PC-9 (cell line): ENCODE measurements at regions not wholly inside any gene's neighbourhood (a gene's known extent, or its start where the extent isn't known, plus 50 kb on each side); places are given as distances from the start of the nearest gene placed in this dataset.

Experiments
- BruUV-seq: library from RNA; stranded (reverse); fragments of 400-500 nt; replicated peaks from 2 replicates; lab custom pipeline; 2021; lab: Mats Ljungman, UMichigan
- CTCF ChIA-PET: fragments of 300-600 bp; sonication (Branson Sonifier 250); formaldehyde crosslinking; loops from one replicate; lab custom pipeline; 2022; ENCODE audit warnings: antibody characterized with exemption; lab: Charles Lee
- POLR2A ChIA-PET: fragments of 300-600 bp; sonication (Branson Sonifier 250); formaldehyde crosslinking; loops from one replicate; lab custom pipeline; 2022; ENCODE audit warnings: antibody characterized with exemption; ENCODE audit not compliant: unreplicated experiment; lab: Charles Lee
- DNase-seq, 2 experiments: peaks; one replicate each; pipeline versions ENCODE4 v3.0.0 to v3.0.0-alpha.2; 2015 to 2022; ENCODE audit warnings: mixed read lengths in 1 of 2
- H2AFZ ChIP-seq: fragments of 200-600 bp; sonication (generic); 2 replicates; pipeline ENCODE4 v1.8.1; 2017; ENCODE audit warnings: antibody characterized with exemption
- H3F3A ChIP-seq: fragments of 200-600 bp; sonication (generic); 2 replicates; pipeline ENCODE4 v1.8.1; 2017; ENCODE audit warnings: antibody characterized with exemption, mild to moderate bottlenecking, low read depth; ENCODE audit not compliant: insufficient read depth
- H3K27ac ChIP-seq: fragments of 200-600 bp; sonication (generic); 2 replicates; pipeline ENCODE4 v1.6.1; 2016; ENCODE audit warnings: mixed run types
- H3K27me3 ChIP-seq: fragments of 200-600 bp; sonication (generic); 2 replicates; pipeline ENCODE4 v1.6.1; 2016; ENCODE audit warnings: low read depth, mixed run types; ENCODE audit not compliant: insufficient read depth
- H3K36me3 ChIP-seq: fragments of 200-600 bp; sonication (generic); 2 replicates; pipeline ENCODE4 v1.6.1; 2016; ENCODE audit warnings: low read depth, mixed run types
- H3K4me1 ChIP-seq: fragments of 200-600 bp; sonication (generic); replicated peaks from 2 replicates; pipeline ENCODE4 v1.6.1; 2016; ENCODE audit warnings: mixed run types; ENCODE audit not compliant: insufficient read depth
- H3K4me2 ChIP-seq: fragments of 200-600 bp; sonication (generic); 2 replicates; pipeline ENCODE4 v1.6.1; 2017; ENCODE audit warnings: mixed run types
- H3K4me3 ChIP-seq: fragments of 200-600 bp; sonication (generic); 2 replicates; pipeline ENCODE4 v1.6.1; 2016; ENCODE audit warnings: mixed run types
- H3K79me2 ChIP-seq: fragments of 200-600 bp; sonication (generic); 2 replicates; pipeline ENCODE4 v1.6.1; 2017; ENCODE audit warnings: low read depth, mixed run types
- H3K9me2 ChIP-seq: fragments of 200-600 bp; sonication (generic); 2 replicates; pipeline ENCODE4 v1.8.1; 2017; ENCODE audit warnings: mild to moderate bottlenecking; ENCODE audit not compliant: insufficient read depth
- H3K9me3 ChIP-seq: fragments of 200-600 bp; sonication (generic); 2 replicates; pipeline ENCODE4 v1.8.1; 2016; ENCODE audit warnings: low read depth; ENCODE audit not compliant: insufficient read depth
- H4K20me1 ChIP-seq: fragments of 200-600 bp; sonication (generic); 2 replicates; pipeline ENCODE4 v1.8.1; 2017; ENCODE audit not compliant: insufficient read depth
- EZH2 ChIP-seq: fragments of 200-600 bp; sonication (generic); IDR thresholded peaks from 2 replicates; pipeline ENCODE4 v1.8.0; 2017; ENCODE audit warnings: antibody characterized with exemption, low read depth
- intact Hi-C: fragments of 100-400 bp; cut with micrococcal nuclease; formaldehyde crosslinking; loops from one replicate; pipeline ENCODE4 v1.10.0; 2022; ENCODE audit not compliant: unreplicated experiment
- TF ChIP-seq, protein P1 (sequence below): fragments of 200-600 bp; sonication (generic); conservative IDR thresholded peaks from 2 replicates; pipeline ENCODE4 v1.6.1; 2017; ENCODE audit warnings: mixed run types, antibody characterized with exemption, mild to moderate bottlenecking, moderate library complexity

DNA sequence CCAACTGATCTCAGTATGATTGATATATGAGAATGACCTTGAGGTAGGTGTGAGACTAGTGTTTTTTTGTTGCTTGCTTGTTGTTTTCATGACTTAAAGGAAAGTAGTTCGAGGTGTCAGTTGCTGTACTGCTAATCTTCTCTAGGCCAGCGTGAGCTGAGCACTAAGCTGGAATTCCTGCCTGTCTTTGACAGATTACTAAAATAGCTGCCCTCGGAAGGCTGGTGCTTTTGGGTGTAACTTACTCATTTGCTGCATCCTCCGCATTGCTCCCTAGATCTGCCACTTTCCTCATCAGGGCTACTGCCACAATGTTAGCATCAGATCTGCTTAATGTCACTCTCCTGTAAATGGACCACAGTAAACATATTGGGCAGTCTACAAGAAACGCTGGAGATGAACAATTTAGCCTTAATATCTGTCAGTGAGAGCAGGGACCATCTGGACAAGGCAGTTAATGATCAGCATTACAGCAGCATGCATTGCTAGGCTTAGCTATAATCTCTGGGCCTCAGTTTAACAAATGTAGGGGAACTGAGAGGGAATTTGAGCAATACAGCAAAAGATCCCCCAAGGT lies 106.6 kb upstream of the CDH6 start:
- H4K20me1 ChIP-seq = no peaks in the 10 kb centered on the region
- POLR2A ChIA-PET = no interaction called here
- H3K4me2 ChIP-seq = no peak overlapping the region
- no peaks in the 10 kb centered on the region for H3K27me3 ChIP-seq
- intact Hi-C loops = no loop called here
- no peaks in the 10 kb centered on the region for H3K79me2 ChIP-seq
- H2AFZ ChIP-seq = no peak overlapping the region
- no peaks in the 10 kb centered on the region for H3K9me3 ChIP-seq
- H3F3A ChIP-seq = no peaks in the 10 kb centered on the region
- H3K4me1 ChIP-seq = no peaks in the 10 kb centered on the region
- no peak overlapping the region for H3K4me3 ChIP-seq
- H3K9me2 ChIP-seq = no peaks in the 10 kb centered on the region
- BruUV-seq = no TSS peak
- no peak for TF ChIP-seq EZH2
- TF ChIP-seq, protein P1, sequence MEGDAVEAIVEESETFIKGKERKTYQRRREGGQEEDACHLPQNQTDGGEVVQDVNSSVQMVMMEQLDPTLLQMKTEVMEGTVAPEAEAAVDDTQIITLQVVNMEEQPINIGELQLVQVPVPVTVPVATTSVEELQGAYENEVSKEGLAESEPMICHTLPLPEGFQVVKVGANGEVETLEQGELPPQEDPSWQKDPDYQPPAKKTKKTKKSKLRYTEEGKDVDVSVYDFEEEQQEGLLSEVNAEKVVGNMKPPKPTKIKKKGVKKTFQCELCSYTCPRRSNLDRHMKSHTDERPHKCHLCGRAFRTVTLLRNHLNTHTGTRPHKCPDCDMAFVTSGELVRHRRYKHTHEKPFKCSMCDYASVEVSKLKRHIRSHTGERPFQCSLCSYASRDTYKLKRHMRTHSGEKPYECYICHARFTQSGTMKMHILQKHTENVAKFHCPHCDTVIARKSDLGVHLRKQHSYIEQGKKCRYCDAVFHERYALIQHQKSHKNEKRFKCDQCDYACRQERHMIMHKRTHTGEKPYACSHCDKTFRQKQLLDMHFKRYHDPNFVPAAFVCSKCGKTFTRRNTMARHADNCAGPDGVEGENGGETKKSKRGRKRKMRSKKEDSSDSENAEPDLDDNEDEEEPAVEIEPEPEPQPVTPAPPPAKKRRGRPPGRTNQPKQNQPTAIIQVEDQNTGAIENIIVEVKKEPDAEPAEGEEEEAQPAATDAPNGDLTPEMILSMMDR = no peak
- no peaks in the 10 kb centered on the region for H3K36me3 ChIP-seq
- H3K27ac ChIP-seq = no peak overlapping the region
- DNase-seq = no peak
- CTCF ChIA-PET = no interaction called here

DNA sequence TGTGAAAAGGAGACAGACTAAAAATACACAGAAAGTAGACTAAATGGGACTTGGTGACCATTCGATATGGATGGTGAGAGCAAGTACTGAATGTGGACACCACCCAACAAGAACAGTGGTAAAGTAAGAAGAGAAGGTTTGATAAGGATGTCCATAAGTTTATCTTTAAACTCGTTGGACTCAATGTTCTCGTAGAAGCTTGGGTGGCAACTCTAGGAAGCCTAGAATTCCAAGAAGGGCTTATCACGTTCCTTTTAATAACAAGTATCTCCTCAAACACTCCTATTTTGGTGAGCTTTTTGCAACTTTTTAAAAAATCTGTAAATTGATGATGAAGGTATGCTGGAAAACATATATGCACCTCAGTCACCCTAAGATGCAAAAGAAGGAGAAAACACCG lies 108.6 kb upstream of the CDH6 start:
- H3K36me3 ChIP-seq = no peaks in the 10 kb centered on the region
- H4K20me1 ChIP-seq = no peaks in the 10 kb centered on the region
- H3K4me3 ChIP-seq = no peak overlapping the region
- no peak overlapping the region for H3K4me2 ChIP-seq
- H3K9me2 ChIP-seq = no peaks in the 10 kb centered on the region
- no peaks in the 10 kb centered on the region for H3K27me3 ChIP-seq
- no peaks in the 10 kb centered on the region for H3K79me2 ChIP-seq
- no peaks in the 10 kb centered on the region for H3K4me1 ChIP-seq
- POLR2A ChIA-PET = no interaction called here
- no TSS peak for BruUV-seq
- H3F3A ChIP-seq = no peaks in the 10 kb centered on the region
- CTCF ChIA-PET = no interaction called here
- H2AFZ ChIP-seq = no peak overlapping the region
- no peaks in the 10 kb centered on the region for H3K9me3 ChIP-seq
- intact Hi-C loops = no loop called here
- no peak for TF ChIP-seq EZH2
- TF ChIP-seq, protein P1 = no peak
- no peak for DNase-seq
- H3K27ac ChIP-seq = no peak overlapping the region

DNA sequence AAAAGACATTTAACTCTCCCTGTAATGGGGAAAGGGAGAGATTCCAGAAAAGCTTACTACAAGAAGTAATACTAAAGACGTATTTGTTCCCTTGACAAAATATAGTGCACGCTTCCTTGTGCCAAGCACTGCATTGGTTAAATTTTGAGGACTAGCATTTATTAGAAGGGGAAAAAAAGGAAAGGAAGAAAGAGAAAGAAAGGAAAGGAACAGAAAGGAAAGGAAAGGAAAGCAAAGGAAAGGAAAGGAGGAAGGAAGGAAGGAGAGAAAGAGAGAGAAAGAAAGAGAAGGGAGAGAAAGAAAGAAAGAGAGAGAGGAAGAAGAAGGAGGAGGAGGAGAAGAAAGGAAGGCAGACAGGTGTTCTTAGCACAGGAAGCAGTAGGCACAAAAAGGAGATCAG lies 110.1 kb upstream of the CDH6 start:
- no peak for TF ChIP-seq EZH2
- TF ChIP-seq, protein P1 = no peak
- BruUV-seq = no TSS peak
- H3K4me1 ChIP-seq = no peaks in the 10 kb centered on the region
- no peaks in the 10 kb centered on the region for H3K9me2 ChIP-seq
- no peaks in the 10 kb centered on the region for H3K27me3 ChIP-seq
- H3K9me3 ChIP-seq = no peaks in the 10 kb centered on the region
- H3K79me2 ChIP-seq = no peaks in the 10 kb centered on the region
- intact Hi-C loops = no loop called here
- ChIA-PET CTCF (interaction anchor here (0.8 kb wide), 1 partner anchor 691 kb away, joined by 3 read pairs; no protein-coding TSS in a partner anchor), POLR2A (no interaction called here)
- H4K20me1 ChIP-seq = no peaks in the 10 kb centered on the region
- no peaks in the 10 kb centered on the region for H3F3A ChIP-seq
- no peak overlapping the region for H3K4me2 ChIP-seq
- H3K27ac ChIP-seq = no peak overlapping the region
- H3K36me3 ChIP-seq = no peaks in the 10 kb centered on the region
- no peak for DNase-seq
- no peak overlapping the region for H2AFZ ChIP-seq
- H3K4me3 ChIP-seq = no peak overlapping the region
